Gastrocnemius medialis (tissue), 4 donors: ENCODE measurements at regions not wholly inside any gene's neighbourhood (a gene's known extent, or its start where the extent isn't known, plus 50 kb on each side); places are given as distances from the start of the nearest gene placed in this dataset.

Experiments
- CTCF ChIP-seq, 5 experiments: fragments of 450-650 bp in 3 of 5; fragments of 200-600 bp in 2 of 5; sonication (generic) in 2 of 5; IDR thresholded peaks in 4 of 5; conservative IDR thresholded peaks in 1 of 5; 1 replicate in 4 of 5; 2 replicates in 1 of 5; pipeline ENCODE4 v1.5.1; 2016 to 2019; ENCODE audit warnings: antibody characterized with exemption in 5 of 5, mild to moderate bottlenecking in 3 of 5, moderate library complexity in 3 of 5
- POLR2A ChIP-seq, 2 donors: fragments of 450-650 bp; IDR thresholded peaks; one replicate each; pipeline ENCODE4 v1.6.1; 2017; ENCODE audit warnings: antibody characterized with exemption in 2 of 2, mild to moderate bottlenecking in 2 of 2, moderate library complexity in 2 of 2

- TF ChIP-seq CTCF (IDR thresholded peaks at IDR 0.05 in 4 of 5, conservative IDR thresholded peaks at IDR 0.05 in 1 of 5) (no peak), POLR2A (IDR thresholded peaks at IDR 0.05) (no peak)
These were observed 217.5 kb upstream of the BLID start for GRCh38 chr11:122333467-122333866.
